HFF-Myc (cell line): ENCODE measurements at regions not wholly inside any gene's neighbourhood (a gene's known extent, or its start where the extent isn't known, plus 50 kb on each side); places are given as distances from the start of the nearest gene placed in this dataset.

Experiments used
- DNase-seq: peaks from one replicate; pipeline ENCODE4 v3.0.0-alpha.2; 2011; ENCODE audit warnings: low read depth; ENCODE audit errors: extremely low read depth
- H3K4me3 ChIP-seq: replicated peaks from 2 replicates; pipeline ENCODE4 v1.5.1; 2011; ENCODE audit warnings: low read depth, mild to moderate bottlenecking, control low read depth, low read length
- TF ChIP-seq, protein P1 (sequence below): IDR thresholded peaks from 2 replicates; pipeline ENCODE4 v1.5.1; 2012; ENCODE audit warnings: mild to moderate bottlenecking, low read depth, low read length, control low read depth; ENCODE audit errors: missing control alignments

DNA sequence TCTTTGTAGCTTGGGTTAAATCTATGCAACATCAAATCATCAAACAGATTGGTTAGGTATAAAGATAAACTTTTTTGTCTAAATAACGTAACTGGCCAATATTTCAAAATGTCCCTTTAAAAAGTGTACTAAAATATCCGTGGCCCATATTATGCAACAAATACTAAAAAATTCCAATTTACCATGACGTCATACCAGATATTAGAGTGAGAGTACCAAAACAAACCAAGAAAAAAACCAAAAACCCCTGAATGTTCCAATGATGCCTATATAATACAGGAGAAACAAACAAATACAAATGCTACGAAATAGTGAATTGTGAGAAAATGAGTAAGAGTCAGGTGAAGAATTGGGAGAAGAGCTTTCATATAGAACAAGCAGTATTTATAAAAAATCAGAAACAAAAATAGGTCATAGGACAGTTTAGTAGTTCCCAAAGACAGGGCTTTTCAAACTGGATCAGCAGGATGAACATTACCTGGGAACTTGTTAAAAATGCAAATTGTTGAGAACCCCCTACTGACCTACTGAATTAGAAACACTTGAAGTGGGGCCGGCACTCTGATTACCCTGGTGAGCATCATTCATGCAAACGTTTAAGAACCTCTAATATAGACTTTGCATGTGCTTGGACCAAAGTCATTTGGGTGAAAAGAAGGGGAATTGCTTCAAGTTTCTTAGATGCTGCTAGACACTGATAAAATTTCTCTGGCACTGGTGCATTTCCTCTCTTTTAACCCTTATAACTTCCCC, 753.7 kb downstream of the DSC3 start:
- no peak for DNase-seq

GRCh38 chr18:30280861-30281470, 761.6 kb downstream of the DSC3 start:
- TF ChIP-seq, protein P1, sequence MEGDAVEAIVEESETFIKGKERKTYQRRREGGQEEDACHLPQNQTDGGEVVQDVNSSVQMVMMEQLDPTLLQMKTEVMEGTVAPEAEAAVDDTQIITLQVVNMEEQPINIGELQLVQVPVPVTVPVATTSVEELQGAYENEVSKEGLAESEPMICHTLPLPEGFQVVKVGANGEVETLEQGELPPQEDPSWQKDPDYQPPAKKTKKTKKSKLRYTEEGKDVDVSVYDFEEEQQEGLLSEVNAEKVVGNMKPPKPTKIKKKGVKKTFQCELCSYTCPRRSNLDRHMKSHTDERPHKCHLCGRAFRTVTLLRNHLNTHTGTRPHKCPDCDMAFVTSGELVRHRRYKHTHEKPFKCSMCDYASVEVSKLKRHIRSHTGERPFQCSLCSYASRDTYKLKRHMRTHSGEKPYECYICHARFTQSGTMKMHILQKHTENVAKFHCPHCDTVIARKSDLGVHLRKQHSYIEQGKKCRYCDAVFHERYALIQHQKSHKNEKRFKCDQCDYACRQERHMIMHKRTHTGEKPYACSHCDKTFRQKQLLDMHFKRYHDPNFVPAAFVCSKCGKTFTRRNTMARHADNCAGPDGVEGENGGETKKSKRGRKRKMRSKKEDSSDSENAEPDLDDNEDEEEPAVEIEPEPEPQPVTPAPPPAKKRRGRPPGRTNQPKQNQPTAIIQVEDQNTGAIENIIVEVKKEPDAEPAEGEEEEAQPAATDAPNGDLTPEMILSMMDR, result peak; percentile 44
- no peak overlapping the region for H3K4me3 ChIP-seq
- DNase-seq, result peak; percentile 29

More for the DNA sequence above, 753.7 kb downstream of the DSC3 start:
- TF ChIP-seq, protein P1, result no peak
- H3K4me3 ChIP-seq, result no peak overlapping the region

DNA sequence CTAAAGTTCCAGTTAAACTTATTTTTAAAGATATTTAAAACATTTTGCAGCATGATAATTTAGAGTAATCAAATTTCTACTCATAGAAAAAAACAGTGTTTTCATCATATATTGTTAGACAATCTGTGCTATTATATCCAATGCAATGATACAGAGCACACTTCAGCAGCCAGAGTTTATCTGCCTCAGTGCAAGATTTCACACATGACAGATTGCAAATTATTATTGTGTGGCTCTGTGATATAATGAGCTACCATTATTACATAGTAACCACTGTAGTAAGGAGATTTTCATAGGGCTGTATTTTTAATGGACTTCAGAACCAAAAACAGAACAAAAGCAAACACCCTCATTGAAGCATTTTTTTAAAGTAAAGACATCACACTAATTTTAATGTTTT, 762.4 kb downstream of the DSC3 start:
- TF ChIP-seq, protein P1, result no peak
- no peak overlapping the region for H3K4me3 ChIP-seq
- no peak for DNase-seq

GRCh38 chr18:30277676-30278075, 764.9 kb downstream of the DSC3 start:
- TF ChIP-seq, protein P1, result no peak
- no peak overlapping the region for H3K4me3 ChIP-seq
- no peak for DNase-seq

DNA sequence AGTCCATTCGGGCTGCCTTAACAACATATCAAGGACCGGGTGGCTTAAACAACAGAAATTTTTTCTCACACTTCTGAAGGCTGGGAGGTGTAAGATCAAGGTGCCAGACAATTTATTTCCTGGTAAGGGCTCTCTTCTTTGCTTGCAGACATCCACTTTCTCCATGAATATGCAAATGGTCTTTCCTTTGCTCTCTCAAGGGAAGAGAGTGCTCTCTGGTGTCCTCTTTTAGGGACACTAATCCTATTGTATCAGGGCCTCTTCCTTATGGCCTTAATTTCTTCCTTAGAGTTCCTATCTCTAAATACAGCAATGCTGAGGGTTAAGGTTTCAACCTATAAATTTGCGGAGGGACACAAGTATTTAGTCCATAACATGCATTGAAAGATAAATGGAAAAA, 770.8 kb downstream of the DSC3 start:
- TF ChIP-seq, protein P1, result no peak
- H3K4me3 ChIP-seq, result no peak overlapping the region
- no peak for DNase-seq

- TF ChIP-seq, protein P1, result no peak
- no peak for DNase-seq
- H3K4me3 ChIP-seq, result no peak overlapping the region
These were observed 777.4 kb downstream of the DSC3 start for GRCh38 chr18:30265190-30265589.
